K562 (cell line): ENCODE measurements at regions not wholly inside any gene's neighbourhood (a gene's known extent, or its start where the extent isn't known, plus 50 kb on each side); places are given as distances from the start of the nearest gene placed in this dataset.
A peak's percentile ranks its signal among the peaks of the same experiment; 100 is the strongest.

ENCODE experiments used
- ATF2 ChIP-seq: sonication (generic); formaldehyde crosslinking; IDR thresholded peaks from 2 replicates; pipeline ENCODE4 v1.8.1; 2022; ENCODE audit warnings: missing genetic modification reagents
- BRD4 ChIP-seq: fragments of 200-600 bp; sonication (generic); IDR thresholded peaks from 2 replicates; pipeline ENCODE4 v1.6.1; 2017; ENCODE audit warnings: inconsistent platforms
- CBFA2T2 ChIP-seq: fragments of 450-650 bp; conservative IDR thresholded peaks from 2 replicates; pipeline ENCODE4 v1.6.1; 2017; ENCODE audit warnings: mild to moderate bottlenecking
- CTBP1 ChIP-seq: fragments of 450-650 bp; IDR thresholded peaks from 2 replicates; pipeline ENCODE4 v1.6.1; 2016; ENCODE audit warnings: borderline replicate concordance
- CXXC5 ChIP-seq: fragments of 250-450 bp; sonication (Bioruptor Pico); IDR thresholded peaks from 2 replicates; pipeline ENCODE4 v1.8.0; 2022; ENCODE audit warnings: inconsistent platforms, mild to moderate bottlenecking, moderate library complexity
- ELK1 ChIP-seq: sonication (generic); formaldehyde crosslinking; IDR thresholded peaks from 2 replicates; pipeline ENCODE4 v1.8.1; 2022; ENCODE audit warnings: missing genetic modification reagents
- MNT ChIP-seq, 2 experiments: fragments of 450-650 bp; conservative IDR thresholded peaks; 2 replicates each; pipeline ENCODE4 v1.6.1; 2017; ENCODE audit warnings: mild to moderate bottlenecking in 2 of 2, moderate library complexity in 2 of 2
- NONO ChIP-seq, 2 experiments: fragments of 200-400 bp in 1 of 2; fragments of 450-650 bp in 1 of 2; formaldehyde crosslinking in 1 of 2; IDR thresholded peaks; 2 replicates each; pipeline ENCODE4 v1.6.1; 2017; ENCODE audit warnings: low read depth in 2 of 2, mild to moderate bottlenecking in 2 of 2, moderate library complexity in 2 of 2, low read length in 1 of 2
- PATZ1 ChIP-seq: fragments of 250-450 bp; sonication (Bioruptor Pico); IDR thresholded peaks from 2 replicates; pipeline ENCODE4 v1.5.0; 2020; ENCODE audit warnings: mild to moderate bottlenecking, borderline replicate concordance
- SMARCC2 ChIP-seq: fragments of 450-650 bp; IDR thresholded peaks from 2 replicates; pipeline ENCODE4 v1.6.1; 2017; ENCODE audit warnings: antibody characterized with exemption, moderate library complexity, mild to moderate bottlenecking, low read depth
- SP2 ChIP-seq: IDR thresholded peaks from 2 replicates; pipeline ENCODE4 v1.6.1; 2011; ENCODE audit warnings: mild to moderate bottlenecking, low read depth, low read length, moderate library complexity; ENCODE audit not compliant: poor library complexity, severe bottlenecking; ENCODE audit errors: extremely low read depth
- TOE1 ChIP-seq, 2 experiments: fragments of 450-650 bp in 1 of 2; sonication (generic) in 1 of 2; formaldehyde crosslinking in 1 of 2; IDR thresholded peaks; 2 replicates each; pipeline versions ENCODE4 v1.7.1 to v1.8.0; 2016 to 2022; ENCODE audit warnings: borderline replicate concordance in 2 of 2, mild to moderate bottlenecking in 2 of 2, antibody characterized with exemption in 1 of 2, inconsistent platforms in 1 of 2, low read depth in 1 of 2, missing genetic modification reagents in 1 of 2, moderate library complexity in 1 of 2
- U2AF2 ChIP-seq: fragments of 200-400 bp; formaldehyde crosslinking; optimal IDR thresholded peaks from 2 replicates; pipeline ENCODE3; 2017; ENCODE audit warnings: low read depth, mild to moderate bottlenecking, low read length
- ZBTB34 ChIP-seq: fragments of 250-450 bp; sonication (Bioruptor Pico); IDR thresholded peaks from 2 replicates; pipeline ENCODE4 v1.8.0; 2021; ENCODE audit warnings: mild to moderate bottlenecking, moderate library complexity
- ZFP30 ChIP-seq: fragments of 250-450 bp; sonication (Bioruptor Pico); IDR thresholded peaks from 2 replicates; pipeline ENCODE4 v1.8.0; 2022; ENCODE audit warnings: moderate library complexity, mild to moderate bottlenecking, inconsistent platforms, borderline replicate concordance
- ZNF134 ChIP-seq: fragments of 250-450 bp; sonication (Bioruptor Pico); conservative IDR thresholded peaks from 2 replicates; pipeline ENCODE4 v1.4.0; 2020
- ZNF197 ChIP-seq: fragments of 200-800 bp; sonication (Bioruptor generic); IDR thresholded peaks from 2 replicates; pipeline ENCODE4 v1.6.1; 2016; ENCODE audit warnings: low read depth, missing genetic modification characterization, missing compliant biosample characterization
- ZNF217 ChIP-seq: sonication (generic); formaldehyde crosslinking; IDR thresholded peaks from 2 replicates; pipeline ENCODE4 v1.8.0; 2022; ENCODE audit warnings: mild to moderate bottlenecking, missing genetic modification reagents
- ZNF316 ChIP-seq: fragments of 450-650 bp; IDR thresholded peaks from 2 replicates; pipeline ENCODE4 v1.6.1; 2016
- ZNF384 ChIP-seq: IDR thresholded peaks from 2 replicates; pipeline ENCODE4 v1.6.1; 2012; ENCODE audit warnings: low read depth, low read length, improper control_type of control experiment
- ZNF766 ChIP-seq: fragments of 200-800 bp; sonication (Bioruptor generic); conservative IDR thresholded peaks from 2 replicates; pipeline ENCODE4 v1.6.1; 2016; ENCODE audit warnings: missing genetic modification characterization, missing compliant biosample characterization

GRCh38 chr16:7990626-7991260 lies 599.6 kb downstream of the TMEM114 start (continued):
- no peak for TF ChIP-seq ZBTB34 (CRISPR knock-in tag)
- no peak for TF ChIP-seq ZNF766
- no peak for TF ChIP-seq CXXC5
- TF ChIP-seq ZNF217 (CRISPR knock-in tag) = no peak
- TF ChIP-seq TOE1 (IDR thresholded peaks at IDR 0.05; ENCODE audit: borderline replicate concordance) = no peak
- no peak for TF ChIP-seq TOE1 (CRISPR knock-in tag; IDR thresholded peaks at IDR 0.05; ENCODE audit: borderline replicate concordance, low read depth)
- no peak for TF ChIP-seq CBFA2T2
- TF ChIP-seq CTBP1 = no peak
- TF ChIP-seq NONO (IDR thresholded peaks at IDR 0.05; ENCODE audit: low read depth in 2 of 2, low read length in 1 of 2) = no peak
- TF ChIP-seq ZNF384 = 0 out of 2 replicates have a peak, but pooled peaks have one; percentile 32
- TF ChIP-seq SP2 = no peak
- TF ChIP-seq ATF2 = no peak
- no peak for TF ChIP-seq SMARCC2
- no peak for TF ChIP-seq ZNF134 (CRISPR knock-in tag)
- TF ChIP-seq ZNF316 = peak; percentile 92
- TF ChIP-seq ELK1 (CRISPR knock-in tag) = no peak
- TF ChIP-seq BRD4 = no peak
- TF ChIP-seq ZFP30 (CRISPR knock-in tag) = no peak
- no peak for TF ChIP-seq U2AF2
- no peak for TF ChIP-seq ZNF197 (CRISPR knock-in tag)
- no peak for TF ChIP-seq PATZ1 (CRISPR knock-in tag)
- TF ChIP-seq MNT (conservative IDR thresholded peaks at IDR 0.05) = peak in 1 of 2 experiments; percentile 49; a peak in 1 of 4 replicates
